ENCODE measurements at regions not wholly inside any gene's neighbourhood (a gene's known extent, or its start where the extent isn't known, plus 50 kb on each side); places are given as distances from the start of the nearest gene placed in this dataset.
A peak's percentile ranks its signal among the peaks of the same experiment; 100 is the strongest.
"Not testable (repeated sequence)": the region's sequence is repeated elsewhere in the genome, so short reads cannot be mapped to it uniquely, and the experiment has no call there.

- H3K36me3 ChIP-seq (ENCODE audit: control insufficient read depth, insufficient read depth, low read length) = no peaks in the 10 kb centered on the region
- H3K4me3 ChIP-seq (ENCODE audit: low read depth, low read length) = no peak overlapping the region
- FAIRE-seq = no peak
- H3K27me3 ChIP-seq (ENCODE audit: control insufficient read depth, insufficient read depth, low read length) = no peaks in the 10 kb centered on the region
- no peak for TF ChIP-seq CTCF (IDR thresholded peaks at IDR 0.05; ENCODE audit: insufficient read depth, low read length, severe bottlenecking)
- peak; percentile 11 for DNase-seq (ENCODE audit: low read depth)
These were observed 113.1 kb upstream of the XIRP2 start for GRCh38 chr2:166775176-166775575.

- DNase-seq (ENCODE audit: low read depth) (no peak), FAIRE-seq (no peak)
- TF ChIP-seq CTCF (IDR thresholded peaks at IDR 0.05; ENCODE audit: insufficient read depth, low read length, severe bottlenecking) = no peak
- H3K36me3 ChIP-seq (ENCODE audit: control insufficient read depth, insufficient read depth, low read length) = no peaks in the 10 kb centered on the region
- H3K4me3 ChIP-seq (ENCODE audit: low read depth, low read length) = no peak overlapping the region
- no peaks in the 10 kb centered on the region for H3K27me3 ChIP-seq (ENCODE audit: control insufficient read depth, insufficient read depth, low read length)
These were observed 114.9 kb upstream of the XIRP2 start for GRCh38 chr2:166773308-166773949.

GRCh38 chr2:166768393-166769123, 119.7 kb upstream of the XIRP2 start:
- FAIRE-seq = no peak
- TF ChIP-seq CTCF (IDR thresholded peaks at IDR 0.05; ENCODE audit: insufficient read depth, low read length, severe bottlenecking) = no peak
- no peak overlapping the region for H3K4me3 ChIP-seq (ENCODE audit: low read depth, low read length)
- H3K36me3 ChIP-seq (ENCODE audit: control insufficient read depth, insufficient read depth, low read length) = no peaks in the 10 kb centered on the region
- no peak for DNase-seq (ENCODE audit: low read depth)
- no peaks in the 10 kb centered on the region for H3K27me3 ChIP-seq (ENCODE audit: control insufficient read depth, insufficient read depth, low read length)

GRCh38 chr2:166766769-166767322, 121.4 kb upstream of the XIRP2 start:
- not testable (repeated sequence) for H3K4me3 ChIP-seq (ENCODE audit: low read depth, low read length); DNase-seq (ENCODE audit: low read depth); H3K36me3 ChIP-seq (ENCODE audit: control insufficient read depth, insufficient read depth, low read length); FAIRE-seq; H3K27me3 ChIP-seq (ENCODE audit: control insufficient read depth, insufficient read depth, low read length)

GRCh38 chr2:166766220-166766619, 122.1 kb upstream of the XIRP2 start:
- no peaks in the 10 kb centered on the region for H3K27me3 ChIP-seq (ENCODE audit: control insufficient read depth, insufficient read depth, low read length)
- TF ChIP-seq CTCF (IDR thresholded peaks at IDR 0.05; ENCODE audit: insufficient read depth, low read length, severe bottlenecking) = no peak
- no peak for DNase-seq (ENCODE audit: low read depth)
- H3K36me3 ChIP-seq (ENCODE audit: control insufficient read depth, insufficient read depth, low read length) = no peaks in the 10 kb centered on the region
- FAIRE-seq = no peak
- no peak overlapping the region for H3K4me3 ChIP-seq (ENCODE audit: low read depth, low read length)

- H3K4me3 ChIP-seq (ENCODE audit: low read depth, low read length) = no peak overlapping the region
- FAIRE-seq = no peak
- TF ChIP-seq CTCF (IDR thresholded peaks at IDR 0.05; ENCODE audit: insufficient read depth, low read length, severe bottlenecking) = no peak
- peak; percentile 50 for DNase-seq (ENCODE audit: low read depth)
- H3K36me3 ChIP-seq (ENCODE audit: control insufficient read depth, insufficient read depth, low read length) = no peaks in the 10 kb centered on the region
- H3K27me3 ChIP-seq (ENCODE audit: control insufficient read depth, insufficient read depth, low read length) = no peaks in the 10 kb centered on the region
These were observed 123.1 kb upstream of the XIRP2 start for GRCh38 chr2:166765141-166765540.
